ENCODE measurements at regions not wholly inside any gene's neighbourhood (a gene's known extent, or its start where the extent isn't known, plus 50 kb on each side); places are given as distances from the start of the nearest gene placed in this dataset.
"Not testable (repeated sequence)": the region's sequence is repeated elsewhere in the genome, so short reads cannot be mapped to it uniquely, and the experiment has no call there.

- H3K36me3 Mint-ChIP-seq (ENCODE audit: low read depth); H3K4me1 Mint-ChIP-seq (ENCODE audit: low read depth); H3K4me3 Mint-ChIP-seq; H3K27me3 Mint-ChIP-seq; H3K27ac Mint-ChIP-seq: not testable (repeated sequence)
- peaks cover 18% of the 10 kb centered on the region for H3K9me3 Mint-ChIP-seq
Measured at GRCh38 chr4:49213250-49213649, 227.2 kb downstream of the CWH43 start.

GRCh38 chr4:49213750-49214149 lies 227.7 kb downstream of the CWH43 start:
- not testable (repeated sequence) for H3K4me3 Mint-ChIP-seq; H3K4me1 Mint-ChIP-seq (ENCODE audit: low read depth); H3K36me3 Mint-ChIP-seq (ENCODE audit: low read depth); H3K27ac Mint-ChIP-seq; H3K27me3 Mint-ChIP-seq
- peaks cover 18% of the 10 kb centered on the region for H3K9me3 Mint-ChIP-seq

GRCh38 chr4:49214453-49215081 lies 228.5 kb downstream of the CWH43 start:
- H3K4me1 Mint-ChIP-seq (ENCODE audit: low read depth); H3K4me3 Mint-ChIP-seq; H3K27me3 Mint-ChIP-seq; H3K36me3 Mint-ChIP-seq (ENCODE audit: low read depth); H3K27ac Mint-ChIP-seq: not testable (repeated sequence)
- peaks cover 25% of the 10 kb centered on the region for H3K9me3 Mint-ChIP-seq

GRCh38 chr4:49215082-49215479 lies 229.0 kb downstream of the CWH43 start:
- not testable (repeated sequence) for H3K4me1 Mint-ChIP-seq (ENCODE audit: low read depth); H3K27ac Mint-ChIP-seq; H3K27me3 Mint-ChIP-seq; H3K36me3 Mint-ChIP-seq (ENCODE audit: low read depth); H3K4me3 Mint-ChIP-seq
- peaks cover 25% of the 10 kb centered on the region for H3K9me3 Mint-ChIP-seq

GRCh38 chr4:49216606-49217005 lies 230.5 kb downstream of the CWH43 start:
- H3K9me3 Mint-ChIP-seq, result peaks cover 30% of the 10 kb centered on the region
- not testable (repeated sequence) for H3K4me3 Mint-ChIP-seq; H3K36me3 Mint-ChIP-seq (ENCODE audit: low read depth); H3K27me3 Mint-ChIP-seq; H3K4me1 Mint-ChIP-seq (ENCODE audit: low read depth); H3K27ac Mint-ChIP-seq

GRCh38 chr4:49217492-49217891 lies 231.4 kb downstream of the CWH43 start:
- no peak overlapping the region for H3K4me3 Mint-ChIP-seq
- H3K4me1 Mint-ChIP-seq (ENCODE audit: low read depth), result no peaks in the 10 kb centered on the region
- H3K9me3 Mint-ChIP-seq, result peaks cover 38% of the 10 kb centered on the region
- H3K36me3 Mint-ChIP-seq (ENCODE audit: low read depth), result no peaks in the 10 kb centered on the region
- H3K27me3 Mint-ChIP-seq, result no peaks in the 10 kb centered on the region
- H3K27ac Mint-ChIP-seq, result no peak overlapping the region

GRCh38 chr4:49218094-49218493 lies 232.0 kb downstream of the CWH43 start:
- not testable (repeated sequence) for H3K36me3 Mint-ChIP-seq (ENCODE audit: low read depth); H3K4me3 Mint-ChIP-seq; H3K27ac Mint-ChIP-seq; H3K27me3 Mint-ChIP-seq; H3K4me1 Mint-ChIP-seq (ENCODE audit: low read depth)
- peaks cover 41% of the 10 kb centered on the region for H3K9me3 Mint-ChIP-seq

GRCh38 chr4:49218931-49219330 lies 232.9 kb downstream of the CWH43 start:
- not testable (repeated sequence) for H3K27me3 Mint-ChIP-seq; H3K4me3 Mint-ChIP-seq; H3K36me3 Mint-ChIP-seq (ENCODE audit: low read depth); H3K27ac Mint-ChIP-seq; H3K4me1 Mint-ChIP-seq (ENCODE audit: low read depth)
- H3K9me3 Mint-ChIP-seq, result peaks cover 39% of the 10 kb centered on the region

- peaks cover 32% of the 10 kb centered on the region for H3K9me3 Mint-ChIP-seq
- H3K36me3 Mint-ChIP-seq (ENCODE audit: low read depth); H3K27me3 Mint-ChIP-seq; H3K4me3 Mint-ChIP-seq; H3K4me1 Mint-ChIP-seq (ENCODE audit: low read depth); H3K27ac Mint-ChIP-seq: not testable (repeated sequence)
Measured at GRCh38 chr4:49219489-49220225, 233.6 kb downstream of the CWH43 start.

GRCh38 chr4:49221209-49221608 lies 235.1 kb downstream of the CWH43 start:
- H3K4me3 Mint-ChIP-seq, result no peak overlapping the region
- no peaks in the 10 kb centered on the region for H3K36me3 Mint-ChIP-seq (ENCODE audit: low read depth)
- H3K27ac Mint-ChIP-seq, result no peak overlapping the region
- H3K4me1 Mint-ChIP-seq (ENCODE audit: low read depth), result no peaks in the 10 kb centered on the region
- peaks cover 24% of the 10 kb centered on the region for H3K9me3 Mint-ChIP-seq
- no peaks in the 10 kb centered on the region for H3K27me3 Mint-ChIP-seq

GRCh38 chr4:49222810-49223209 lies 236.7 kb downstream of the CWH43 start:
- not testable (repeated sequence) for H3K27me3 Mint-ChIP-seq; H3K4me3 Mint-ChIP-seq; H3K27ac Mint-ChIP-seq; H3K36me3 Mint-ChIP-seq (ENCODE audit: low read depth); H3K4me1 Mint-ChIP-seq (ENCODE audit: low read depth)
- H3K9me3 Mint-ChIP-seq, result peaks cover 23% of the 10 kb centered on the region

GRCh38 chr4:49226216-49226866 lies 240.3 kb downstream of the CWH43 start:
- H3K27ac Mint-ChIP-seq; H3K27me3 Mint-ChIP-seq; H3K4me3 Mint-ChIP-seq; H3K4me1 Mint-ChIP-seq (ENCODE audit: low read depth); H3K36me3 Mint-ChIP-seq (ENCODE audit: low read depth): not testable (repeated sequence)
- peaks cover 13% of the 10 kb centered on the region for H3K9me3 Mint-ChIP-seq

- not testable (repeated sequence) for H3K27me3 Mint-ChIP-seq, H3K27ac Mint-ChIP-seq, H3K4me3 Mint-ChIP-seq
Measured at GRCh38 chr4:49227941-49228340, 241.9 kb downstream of the CWH43 start.

GRCh38 chr4:49229243-49229642 lies 243.2 kb downstream of the CWH43 start:
- H3K9me3 Mint-ChIP-seq, H3K4me3 Mint-ChIP-seq: not testable (repeated sequence)

More at GRCh38 chr4:49227941-49228340, 241.9 kb downstream of the CWH43 start:
- H3K4me1 Mint-ChIP-seq (ENCODE audit: low read depth); H3K36me3 Mint-ChIP-seq (ENCODE audit: low read depth); H3K9me3 Mint-ChIP-seq: not testable (repeated sequence)

GRCh38 chr4:49229713-49230112 lies 243.6 kb downstream of the CWH43 start:
- H3K4me3 Mint-ChIP-seq; H3K4me1 Mint-ChIP-seq (ENCODE audit: low read depth); H3K27ac Mint-ChIP-seq; H3K9me3 Mint-ChIP-seq; H3K36me3 Mint-ChIP-seq (ENCODE audit: low read depth); H3K27me3 Mint-ChIP-seq: not testable (repeated sequence)

More at GRCh38 chr4:49229243-49229642, 243.2 kb downstream of the CWH43 start:
- H3K4me1 Mint-ChIP-seq (ENCODE audit: low read depth); H3K27me3 Mint-ChIP-seq; H3K27ac Mint-ChIP-seq; H3K36me3 Mint-ChIP-seq (ENCODE audit: low read depth): not testable (repeated sequence)

- not testable (repeated sequence) for H3K4me3 Mint-ChIP-seq, H3K9me3 Mint-ChIP-seq, H3K27ac Mint-ChIP-seq
Measured at GRCh38 chr4:49233346-49233745, 247.3 kb downstream of the CWH43 start.

More at GRCh38 chr4:49233346-49233745, 247.3 kb downstream of the CWH43 start:
- H3K27me3 Mint-ChIP-seq; H3K4me1 Mint-ChIP-seq (ENCODE audit: low read depth); H3K36me3 Mint-ChIP-seq (ENCODE audit: low read depth): not testable (repeated sequence)

Measured in stimulated activated naive CD8-positive, alpha-beta T cell treated with anti-CD3 and anti-CD28 coated beads, Interleukin-15, Interleukin-2, amounts not matched to agents 100 ng/mL and 50 ng/mL, for 24 hours (primary cell).